Ovary (tissue), 3 donors: ENCODE measurements at regions not wholly inside any gene's neighbourhood (a gene's known extent, or its start where the extent isn't known, plus 50 kb on each side); places are given as distances from the start of the nearest gene placed in this dataset.

Experiments used
- EP300 ChIP-seq: sonication (generic); formaldehyde crosslinking; IDR thresholded peaks from one replicate; pipeline ENCODE4 v1.6.1; 2017; ENCODE audit warnings: antibody characterized with exemption
- POLR2A ChIP-seq: fragments of 450-650 bp; IDR thresholded peaks from one replicate; pipeline ENCODE4 v1.6.1; 2017; ENCODE audit warnings: antibody characterized with exemption, mild to moderate bottlenecking, moderate library complexity
- TF ChIP-seq, protein P1 (sequence below), 3 donors: fragments of 450-650 bp in 2 of 3; fragments of 200-600 bp in 1 of 3; IDR thresholded peaks; one replicate each; pipeline versions ENCODE4 v1.5.1 to v1.8.0; 2016 to 2022; ENCODE audit warnings: antibody characterized with exemption in 3 of 3, mild to moderate bottlenecking in 1 of 3
- donor health status: DM: no; HTN: no; CAD: no.

DNA sequence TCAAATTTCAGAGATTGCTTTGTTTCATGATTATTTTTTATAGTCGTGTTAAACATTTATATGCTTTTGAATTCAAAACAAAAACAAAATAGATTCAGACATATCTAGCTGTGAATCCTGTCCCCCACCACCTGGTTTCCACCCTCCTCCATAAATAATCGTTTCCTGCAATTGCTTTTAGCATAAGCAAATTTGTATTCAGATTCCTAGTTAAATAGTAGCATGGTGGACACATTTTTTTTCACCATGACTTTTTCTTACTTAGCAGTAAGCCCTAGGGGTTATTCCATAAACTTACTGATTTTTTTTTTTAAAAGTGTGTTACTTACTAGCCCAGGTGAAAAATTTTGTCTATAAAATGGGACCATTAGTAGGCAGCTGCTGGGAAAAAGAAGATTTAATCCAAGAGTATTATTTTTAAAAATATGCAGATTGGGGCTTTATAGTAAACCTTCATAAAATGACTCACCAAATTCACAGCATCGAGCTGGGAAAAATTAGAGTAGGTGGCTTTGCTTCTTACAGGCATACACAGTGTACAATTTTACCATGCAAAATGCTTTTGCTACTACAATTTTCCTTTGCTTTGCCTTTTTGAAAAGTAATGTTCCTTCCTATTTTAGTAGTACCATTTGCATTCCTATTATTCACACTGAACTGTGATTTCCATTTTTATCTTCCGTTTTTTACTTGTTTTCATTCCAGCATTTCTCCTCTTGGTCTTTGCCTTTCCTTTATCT lies 117.8 kb downstream of the BTG1 start:
- TF ChIP-seq, protein P1, sequence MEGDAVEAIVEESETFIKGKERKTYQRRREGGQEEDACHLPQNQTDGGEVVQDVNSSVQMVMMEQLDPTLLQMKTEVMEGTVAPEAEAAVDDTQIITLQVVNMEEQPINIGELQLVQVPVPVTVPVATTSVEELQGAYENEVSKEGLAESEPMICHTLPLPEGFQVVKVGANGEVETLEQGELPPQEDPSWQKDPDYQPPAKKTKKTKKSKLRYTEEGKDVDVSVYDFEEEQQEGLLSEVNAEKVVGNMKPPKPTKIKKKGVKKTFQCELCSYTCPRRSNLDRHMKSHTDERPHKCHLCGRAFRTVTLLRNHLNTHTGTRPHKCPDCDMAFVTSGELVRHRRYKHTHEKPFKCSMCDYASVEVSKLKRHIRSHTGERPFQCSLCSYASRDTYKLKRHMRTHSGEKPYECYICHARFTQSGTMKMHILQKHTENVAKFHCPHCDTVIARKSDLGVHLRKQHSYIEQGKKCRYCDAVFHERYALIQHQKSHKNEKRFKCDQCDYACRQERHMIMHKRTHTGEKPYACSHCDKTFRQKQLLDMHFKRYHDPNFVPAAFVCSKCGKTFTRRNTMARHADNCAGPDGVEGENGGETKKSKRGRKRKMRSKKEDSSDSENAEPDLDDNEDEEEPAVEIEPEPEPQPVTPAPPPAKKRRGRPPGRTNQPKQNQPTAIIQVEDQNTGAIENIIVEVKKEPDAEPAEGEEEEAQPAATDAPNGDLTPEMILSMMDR (IDR thresholded peaks at IDR 0.05): no peak
- TF ChIP-seq POLR2A (no peak), EP300 (no peak)
